OCI-LY3 (cell line): ENCODE measurements at regions not wholly inside any gene's neighbourhood (a gene's known extent, or its start where the extent isn't known, plus 50 kb on each side); places are given as distances from the start of the nearest gene placed in this dataset.

Experiments
- CTCF ChIP-seq: fragments of 200-600, 300-600 bp; sonication (generic); IDR thresholded peaks from 2 replicates; pipeline ENCODE4 v1.5.1; 2014; ENCODE audit warnings: antibody characterized with exemption, low read length, low read depth
- EZH2phosphoT487 ChIP-seq: fragments of 200-600 bp; shearing (Covaris generic); IDR thresholded peaks from 2 replicates; pipeline ENCODE4 v1.6.1; 2018; ENCODE audit warnings: antibody characterized with exemption, mixed run types, low read depth

DNA sequence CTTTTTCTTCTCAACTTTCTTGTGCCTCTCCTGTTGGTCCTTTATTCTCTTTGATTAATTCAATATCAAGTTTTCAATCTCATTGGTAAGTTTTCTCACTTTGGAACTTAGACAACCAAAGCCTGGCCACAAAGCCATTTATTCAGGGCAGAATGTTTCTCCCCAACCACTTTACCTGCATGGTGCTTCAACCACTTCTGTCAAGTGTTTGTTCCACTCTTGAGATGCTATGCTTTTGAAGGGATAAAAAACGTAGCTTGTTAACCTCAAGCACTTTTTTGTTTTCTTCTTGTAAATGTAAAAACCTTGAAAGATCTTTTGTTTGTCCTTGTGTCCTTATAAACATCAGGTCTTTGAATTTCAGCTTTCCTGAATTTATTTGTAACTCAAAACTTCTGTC is 966.7 kb downstream of the MAT2B start:
- TF ChIP-seq CTCF (no peak), EZH2phosphoT487 (no peak)
